22Rv1 (cell line): ENCODE measurements at regions not wholly inside any gene's neighbourhood (a gene's known extent, or its start where the extent isn't known, plus 50 kb on each side); places are given as distances from the start of the nearest gene placed in this dataset.

Experiments used
- CTCF ChIP-seq: fragments of 450-650 bp; IDR thresholded peaks from 2 replicates; pipeline ENCODE4 v1.5.1; 2017; ENCODE audit warnings: mild to moderate bottlenecking
- ZFX ChIP-seq: fragments of 450-650 bp; IDR thresholded peaks from 2 replicates; pipeline ENCODE4 v1.6.1; 2017; ENCODE audit warnings: antibody characterized with exemption, borderline replicate concordance

GRCh38 chr9:84123648-84124406 is 143.2 kb downstream of the RMI1 start:
- TF ChIP-seq CTCF (no peak), ZFX (no peak)
